ENCODE measurements at regions not wholly inside any gene's neighbourhood (a gene's known extent, or its start where the extent isn't known, plus 50 kb on each side); places are given as distances from the start of the nearest gene placed in this dataset.
"Not testable (repeated sequence)": the region's sequence is repeated elsewhere in the genome, so short reads cannot be mapped to it uniquely, and the experiment has no call there.

DNA sequence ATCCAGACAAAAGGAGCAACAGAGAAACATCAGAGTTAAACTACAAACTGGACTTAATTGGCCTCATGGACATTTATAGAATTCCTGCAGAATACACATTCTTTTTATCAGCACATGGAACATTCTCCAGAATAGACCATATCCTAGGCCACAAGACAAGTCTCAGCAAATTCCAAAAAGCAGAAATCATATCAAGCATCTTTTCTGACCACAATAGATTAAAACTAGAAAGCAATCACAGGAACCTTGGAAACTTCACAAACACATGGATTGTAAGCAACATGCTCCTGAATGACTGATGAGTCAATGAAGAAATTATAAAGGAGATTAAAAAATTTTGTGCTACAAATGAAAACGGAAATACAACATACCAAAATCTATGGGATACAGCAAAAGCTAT is 526.7 kb downstream of the PCDH7 start:
- Histone ChIP-seq H3K27ac (ENCODE audit: low read length) (no peak overlapping the region), H3K36me3 (ENCODE audit: control insufficient read depth in 1 of 2, insufficient read depth in 2 of 2, low read length in 2 of 2) (no peaks in the 10 kb centered on the region), H3K4me3 (ENCODE audit: low read depth in 1 of 2, low read length in 2 of 2) (no peak overlapping the region), H3K4me1 (ENCODE audit: control insufficient read depth in 1 of 2, insufficient read depth in 2 of 2, low read length in 2 of 2) (no peaks in the 10 kb centered on the region), H3K27me3 (ENCODE audit: low read depth, low read length) (no peaks in the 10 kb centered on the region), H3K9me3 (ENCODE audit: control insufficient read depth in 1 of 2, low read length in 2 of 2) (no peaks in the 10 kb centered on the region)

DNA sequence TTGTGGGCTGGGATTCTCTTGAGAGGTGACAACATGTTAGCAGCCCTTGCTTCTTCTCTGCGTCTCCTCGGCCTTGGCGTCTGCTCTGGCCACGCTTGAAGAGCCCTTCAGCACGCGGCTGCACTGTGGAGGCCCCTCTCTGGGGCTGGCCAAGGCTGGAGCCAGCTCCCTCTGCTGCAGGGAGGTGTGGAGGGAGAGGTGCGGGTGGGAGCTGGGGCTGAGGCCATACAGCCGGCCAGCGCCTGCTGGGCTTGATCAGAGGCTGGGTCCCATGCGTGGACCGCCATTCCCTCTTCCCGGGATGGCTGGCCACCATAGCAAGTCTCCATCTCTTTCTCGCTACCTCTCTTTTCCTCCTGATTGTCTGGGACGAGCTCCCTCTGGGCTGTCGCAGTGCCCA is 539.0 kb downstream of the PCDH7 start:
- H3K27ac ChIP-seq (ENCODE audit: low read length) = no peak overlapping the region
- H3K4me1 ChIP-seq (ENCODE audit: control insufficient read depth in 1 of 2, insufficient read depth in 2 of 2, low read length in 2 of 2) = no peaks in the 10 kb centered on the region
- no peaks in the 10 kb centered on the region for H3K36me3 ChIP-seq (ENCODE audit: control insufficient read depth in 1 of 2, insufficient read depth in 2 of 2, low read length in 2 of 2)
- H3K9me3 ChIP-seq (ENCODE audit: control insufficient read depth in 1 of 2, low read length in 2 of 2) = no peaks in the 10 kb centered on the region
- H3K4me3 ChIP-seq (ENCODE audit: low read depth in 1 of 2, low read length in 2 of 2) = no peak overlapping the region
- no peaks in the 10 kb centered on the region for H3K27me3 ChIP-seq (ENCODE audit: low read depth, low read length)

DNA sequence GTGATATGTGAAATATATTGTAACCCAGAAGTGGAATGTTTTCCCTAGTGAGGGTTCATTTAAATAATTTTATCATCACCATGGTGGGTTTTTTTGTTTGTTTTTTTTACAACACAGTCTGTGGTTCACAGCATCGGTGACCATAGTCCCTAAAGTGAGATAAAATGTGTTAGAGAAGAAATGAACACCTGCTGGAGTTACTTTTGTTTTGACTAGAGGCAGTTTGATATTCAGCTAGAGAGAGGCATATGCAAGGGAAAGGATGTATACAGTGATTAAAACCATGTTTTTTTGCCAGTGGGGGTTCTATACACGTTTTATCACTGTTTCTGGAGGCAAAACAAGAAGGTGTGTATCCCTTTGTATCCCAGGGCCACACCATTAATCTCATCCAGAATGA is 541.5 kb downstream of the PCDH7 start:
- H3K9me3 ChIP-seq (ENCODE audit: control insufficient read depth in 1 of 2, low read length in 2 of 2) = no peaks in the 10 kb centered on the region
- no peaks in the 10 kb centered on the region for H3K36me3 ChIP-seq (ENCODE audit: control insufficient read depth in 1 of 2, insufficient read depth in 2 of 2, low read length in 2 of 2)
- no peak overlapping the region for H3K4me3 ChIP-seq (ENCODE audit: low read depth in 1 of 2, low read length in 2 of 2)
- H3K27ac ChIP-seq (ENCODE audit: low read length) = no peak overlapping the region
- H3K4me1 ChIP-seq (ENCODE audit: control insufficient read depth in 1 of 2, insufficient read depth in 2 of 2, low read length in 2 of 2) = no peaks in the 10 kb centered on the region
- no peaks in the 10 kb centered on the region for H3K27me3 ChIP-seq (ENCODE audit: low read depth, low read length)

DNA sequence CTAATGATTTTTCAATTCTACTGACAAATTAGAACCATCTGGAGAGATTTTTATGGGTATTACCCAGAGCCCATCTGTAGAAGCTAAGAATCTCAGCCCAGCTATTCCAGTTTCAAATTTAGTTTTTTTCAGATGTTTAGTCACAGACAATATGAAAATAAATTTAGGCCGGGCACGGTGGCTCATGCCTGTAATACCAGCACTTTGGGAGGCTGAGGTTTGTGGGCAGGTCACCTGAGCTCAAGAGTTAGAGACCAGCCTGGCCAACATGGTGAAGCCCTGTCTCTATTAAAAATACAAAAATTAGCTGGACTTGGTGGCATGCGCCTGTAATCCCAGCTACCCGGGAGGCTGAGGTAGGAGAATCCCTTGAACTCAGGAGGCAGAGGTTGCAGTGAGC is 545.9 kb downstream of the PCDH7 start:
- H3K27ac ChIP-seq (ENCODE audit: low read length); H3K27me3 ChIP-seq (ENCODE audit: low read depth, low read length); H3K9me3 ChIP-seq (ENCODE audit: control insufficient read depth in 1 of 2, low read length in 2 of 2); H3K36me3 ChIP-seq (ENCODE audit: control insufficient read depth in 1 of 2, insufficient read depth in 2 of 2, low read length in 2 of 2); H3K4me3 ChIP-seq (ENCODE audit: low read depth in 1 of 2, low read length in 2 of 2); H3K4me1 ChIP-seq (ENCODE audit: control insufficient read depth in 1 of 2, insufficient read depth in 2 of 2, low read length in 2 of 2): not testable (repeated sequence)

DNA sequence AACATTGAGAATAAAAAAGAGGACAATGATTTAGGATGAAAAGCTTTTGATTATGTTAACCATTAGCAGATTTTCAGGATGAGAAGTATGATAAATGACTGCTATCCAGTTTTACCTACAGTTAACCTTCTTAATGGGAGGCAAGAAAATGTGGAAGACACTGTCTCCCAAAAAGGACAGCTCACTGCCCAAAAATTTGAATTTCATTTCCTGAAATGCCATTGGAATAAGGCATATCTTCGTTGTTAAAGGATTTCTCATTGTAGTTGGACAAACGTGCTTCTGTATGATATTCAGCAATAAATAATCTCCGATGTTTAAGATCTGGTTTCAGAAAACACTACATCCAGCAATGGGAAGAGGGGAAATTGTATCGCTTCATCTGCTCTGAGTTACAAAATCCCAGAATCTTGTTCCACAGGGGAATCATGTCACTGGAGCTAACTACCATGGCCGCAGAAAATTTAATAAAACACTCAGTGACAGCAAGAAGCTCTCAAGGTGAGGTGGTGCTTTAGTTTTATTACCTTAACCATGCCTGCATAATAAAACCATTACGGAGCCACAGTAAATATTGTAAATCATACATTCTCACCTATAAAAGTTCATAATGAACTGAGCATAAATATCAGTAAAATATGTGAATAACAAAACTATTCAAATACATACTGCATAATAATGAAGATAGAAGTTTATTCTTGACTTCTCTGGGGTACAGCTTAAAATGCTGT is 552.3 kb downstream of the PCDH7 start:
- Histone ChIP-seq H3K36me3 (ENCODE audit: control insufficient read depth in 1 of 2, insufficient read depth in 2 of 2, low read length in 2 of 2) (no peaks in the 10 kb centered on the region), H3K27me3 (ENCODE audit: low read depth, low read length) (no peaks in the 10 kb centered on the region), H3K9me3 (ENCODE audit: control insufficient read depth in 1 of 2, low read length in 2 of 2) (no peaks in the 10 kb centered on the region), H3K4me3 (ENCODE audit: low read depth in 1 of 2, low read length in 2 of 2) (no peak overlapping the region), H3K4me1 (ENCODE audit: control insufficient read depth in 1 of 2, insufficient read depth in 2 of 2, low read length in 2 of 2) (no peaks in the 10 kb centered on the region), H3K27ac (ENCODE audit: low read length) (no peak overlapping the region)

DNA sequence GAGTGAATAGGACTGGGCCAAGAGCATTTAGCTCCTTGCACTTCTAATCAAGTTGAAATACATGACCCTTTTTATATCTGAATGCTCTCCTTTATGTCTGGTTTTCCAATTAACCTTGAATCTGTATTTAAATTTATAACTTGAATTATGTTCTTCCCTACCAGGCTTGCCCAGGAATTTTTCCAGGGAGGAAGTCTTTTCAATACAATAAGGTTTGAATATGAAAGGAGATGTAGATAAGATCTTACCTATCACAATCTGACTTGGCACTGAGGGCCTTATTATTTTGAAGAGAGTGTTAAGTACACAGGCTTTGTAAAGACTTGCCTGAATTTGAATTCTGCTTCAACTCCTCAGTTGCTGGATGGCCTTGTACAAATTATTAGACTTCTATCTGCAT is 555.7 kb downstream of the PCDH7 start:
- Histone ChIP-seq H3K4me3 (ENCODE audit: low read depth in 1 of 2, low read length in 2 of 2) (no peak overlapping the region), H3K4me1 (ENCODE audit: control insufficient read depth in 1 of 2, insufficient read depth in 2 of 2, low read length in 2 of 2) (no peaks in the 10 kb centered on the region), H3K27me3 (ENCODE audit: low read depth, low read length) (no peaks in the 10 kb centered on the region), H3K27ac (ENCODE audit: low read length) (no peak overlapping the region), H3K36me3 (ENCODE audit: control insufficient read depth in 1 of 2, insufficient read depth in 2 of 2, low read length in 2 of 2) (no peaks in the 10 kb centered on the region), H3K9me3 (ENCODE audit: control insufficient read depth in 1 of 2, low read length in 2 of 2) (no peaks in the 10 kb centered on the region)

DNA sequence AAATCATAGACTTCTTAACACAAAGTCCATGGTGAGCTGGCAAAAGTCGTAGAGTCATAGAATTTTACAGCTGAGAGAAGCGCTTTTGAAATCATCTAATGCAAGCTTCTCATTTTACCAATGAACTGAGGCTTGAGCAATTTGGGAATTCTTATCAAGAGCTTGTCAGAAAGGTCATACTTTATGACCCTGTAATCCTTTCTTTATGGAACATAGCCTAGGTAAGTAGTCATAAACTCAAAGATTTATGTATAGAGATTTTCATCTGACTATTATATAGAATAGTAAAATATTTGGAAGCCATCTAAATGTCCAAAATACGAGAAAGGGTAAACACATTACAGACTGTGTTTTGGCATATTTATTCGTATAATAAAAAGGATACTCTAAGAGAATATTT is 563.5 kb downstream of the PCDH7 start:
- Histone ChIP-seq H3K36me3 (ENCODE audit: control insufficient read depth in 1 of 2, insufficient read depth in 2 of 2, low read length in 2 of 2) (no peaks in the 10 kb centered on the region), H3K27me3 (ENCODE audit: low read depth, low read length) (no peaks in the 10 kb centered on the region), H3K4me1 (ENCODE audit: control insufficient read depth in 1 of 2, insufficient read depth in 2 of 2, low read length in 2 of 2) (no peaks in the 10 kb centered on the region), H3K9me3 (ENCODE audit: control insufficient read depth in 1 of 2, low read length in 2 of 2) (peaks cover 0 to 5% of the 10 kb centered on the region in 2 donors), H3K4me3 (ENCODE audit: low read depth in 1 of 2, low read length in 2 of 2) (no peak overlapping the region), H3K27ac (ENCODE audit: low read length) (no peak overlapping the region)

DNA sequence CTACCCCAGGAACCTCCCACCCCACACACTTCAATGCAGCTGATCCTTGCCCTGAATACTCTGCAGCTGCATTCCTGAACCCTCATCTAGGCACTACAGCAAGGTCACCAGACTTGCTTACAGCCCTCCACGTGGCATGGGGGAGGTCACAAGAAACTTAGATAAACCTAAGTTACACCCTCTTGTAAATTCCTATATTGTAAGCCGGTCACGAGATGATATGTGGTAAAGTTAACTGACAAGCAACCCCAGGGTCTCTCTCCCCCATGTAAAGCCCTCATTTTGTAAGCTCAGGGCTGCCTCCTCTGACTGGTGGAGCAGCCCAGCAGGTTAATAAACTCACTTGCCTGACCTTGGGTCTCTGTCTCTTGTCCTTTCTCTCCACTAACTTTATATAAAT is 570.7 kb downstream of the PCDH7 start:
- Histone ChIP-seq H3K27me3 (ENCODE audit: low read depth, low read length) (no peaks in the 10 kb centered on the region), H3K27ac (ENCODE audit: low read length) (no peak overlapping the region), H3K36me3 (ENCODE audit: control insufficient read depth in 1 of 2, insufficient read depth in 2 of 2, low read length in 2 of 2) (no peaks in the 10 kb centered on the region), H3K4me1 (ENCODE audit: control insufficient read depth in 1 of 2, insufficient read depth in 2 of 2, low read length in 2 of 2) (no peaks in the 10 kb centered on the region), H3K4me3 (ENCODE audit: low read depth in 1 of 2, low read length in 2 of 2) (no peak overlapping the region), H3K9me3 (ENCODE audit: control insufficient read depth in 1 of 2, low read length in 2 of 2) (peaks cover 0 to 5% of the 10 kb centered on the region in 2 donors)

DNA sequence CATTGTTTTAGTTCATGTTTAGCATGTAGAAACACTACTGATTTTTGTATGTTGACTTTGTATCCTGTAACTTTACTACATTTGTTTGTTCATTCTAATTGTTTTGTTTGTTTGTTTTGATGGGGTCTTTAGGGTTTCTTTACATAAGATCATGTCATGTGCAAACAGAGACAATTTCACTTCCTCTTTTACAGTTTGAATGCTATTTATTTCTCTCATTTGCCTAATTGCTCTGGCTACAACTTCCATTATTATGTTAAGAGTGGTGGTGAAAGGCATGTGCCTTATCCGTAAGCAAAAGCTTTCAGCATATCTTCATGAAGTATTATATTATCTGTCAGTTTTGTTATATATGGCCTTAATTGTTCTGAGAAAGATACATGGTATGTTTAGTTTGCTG is 571.1 kb downstream of the PCDH7 start:
- no peaks in the 10 kb centered on the region for H3K4me1 ChIP-seq (ENCODE audit: control insufficient read depth in 1 of 2, insufficient read depth in 2 of 2, low read length in 2 of 2)
- H3K27me3 ChIP-seq (ENCODE audit: low read depth, low read length) = no peaks in the 10 kb centered on the region
- no peak overlapping the region for H3K27ac ChIP-seq (ENCODE audit: low read length)
- H3K4me3 ChIP-seq (ENCODE audit: low read depth in 1 of 2, low read length in 2 of 2) = no peak overlapping the region
- no peaks in the 10 kb centered on the region for H3K36me3 ChIP-seq (ENCODE audit: control insufficient read depth in 1 of 2, insufficient read depth in 2 of 2, low read length in 2 of 2)
- peaks cover 0 to 1% of the 10 kb centered on the region in 2 donors for H3K9me3 ChIP-seq (ENCODE audit: control insufficient read depth in 1 of 2, low read length in 2 of 2)

DNA sequence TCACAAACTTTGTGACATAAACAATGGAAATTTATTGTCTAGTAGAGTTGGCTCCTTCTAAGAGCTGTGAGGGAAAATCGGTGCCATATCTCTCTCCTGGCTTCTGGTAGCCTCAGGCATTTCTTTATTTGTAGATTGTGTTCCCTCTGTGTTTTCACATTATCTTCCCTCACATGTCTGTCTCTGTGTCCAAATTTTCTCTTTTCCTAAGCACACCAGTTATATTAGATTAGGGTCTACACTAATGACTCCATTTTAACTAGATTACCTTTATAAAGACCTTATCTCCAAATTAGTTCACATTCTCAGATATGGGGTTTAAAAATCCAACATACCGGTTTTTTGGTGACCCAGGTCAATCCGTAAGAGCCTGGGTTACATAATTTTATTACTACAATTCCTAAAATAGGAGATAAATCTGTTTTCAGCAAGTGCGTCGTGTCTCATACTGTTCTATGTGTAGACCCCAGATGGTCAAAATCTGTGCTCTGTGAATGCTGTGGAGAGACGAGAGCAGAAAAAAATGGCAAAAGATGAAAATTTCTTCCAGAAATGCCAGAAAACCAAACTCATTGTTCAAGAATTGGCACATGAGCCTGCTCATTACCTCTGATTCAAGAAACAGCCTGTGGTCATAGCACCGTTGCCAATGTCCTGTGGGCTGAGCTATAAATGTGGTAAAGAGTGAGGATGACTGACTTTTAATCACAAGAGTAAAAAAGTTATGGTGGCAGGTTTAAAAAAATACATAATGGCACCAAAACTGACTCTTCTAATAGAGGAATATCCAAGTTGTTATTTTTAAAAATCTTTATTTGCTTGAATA is 574.7 kb downstream of the PCDH7 start:
- Histone ChIP-seq H3K27ac (ENCODE audit: low read length) (no peak overlapping the region), H3K27me3 (ENCODE audit: low read depth, low read length) (no peaks in the 10 kb centered on the region), H3K4me3 (ENCODE audit: low read depth in 1 of 2, low read length in 2 of 2) (no peak overlapping the region), H3K9me3 (ENCODE audit: control insufficient read depth in 1 of 2, low read length in 2 of 2) (no peaks in the 10 kb centered on the region), H3K4me1 (ENCODE audit: control insufficient read depth in 1 of 2, insufficient read depth in 2 of 2, low read length in 2 of 2) (no peaks in the 10 kb centered on the region), H3K36me3 (ENCODE audit: control insufficient read depth in 1 of 2, insufficient read depth in 2 of 2, low read length in 2 of 2) (no peaks in the 10 kb centered on the region)

DNA sequence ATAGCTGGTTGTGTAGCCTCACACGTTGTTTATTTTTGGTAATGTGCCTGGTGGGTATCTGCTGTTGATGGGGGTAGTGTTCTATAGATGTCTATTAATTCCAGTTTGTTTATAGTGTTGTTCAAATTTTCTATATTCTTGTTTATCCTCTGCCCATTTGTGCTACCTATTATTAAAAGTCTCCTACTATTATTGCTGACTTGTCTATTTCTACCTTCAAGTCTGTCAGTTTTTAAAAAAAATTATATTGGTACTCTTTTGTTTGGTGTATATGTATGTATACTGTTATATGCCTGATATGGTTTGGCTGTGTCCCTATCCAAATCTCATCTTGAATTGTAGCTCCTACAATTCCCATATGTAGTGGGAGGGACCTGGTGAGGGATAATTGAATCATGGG is 578.6 kb downstream of the PCDH7 start:
- Histone ChIP-seq H3K27ac (ENCODE audit: low read length) (no peak overlapping the region), H3K9me3 (ENCODE audit: control insufficient read depth in 1 of 2, low read length in 2 of 2) (no peaks in the 10 kb centered on the region), H3K27me3 (ENCODE audit: low read depth, low read length) (no peaks in the 10 kb centered on the region), H3K4me1 (ENCODE audit: control insufficient read depth in 1 of 2, insufficient read depth in 2 of 2, low read length in 2 of 2) (no peaks in the 10 kb centered on the region), H3K36me3 (ENCODE audit: control insufficient read depth in 1 of 2, insufficient read depth in 2 of 2, low read length in 2 of 2) (no peaks in the 10 kb centered on the region), H3K4me3 (ENCODE audit: low read depth in 1 of 2, low read length in 2 of 2) (no peak overlapping the region)
